Endothelial cell of umbilical vein (primary cell): ENCODE measurements at regions not wholly inside any gene's neighbourhood (a gene's known extent, or its start where the extent isn't known, plus 50 kb on each side); places are given as distances from the start of the nearest gene placed in this dataset.

Experiments used
- CTCF ChIP-seq, 2 donors: IDR thresholded peaks; 1 replicate in 1 of 2; 2 replicates in 1 of 2; pipeline ENCODE4 v1.5.1; 2011; ENCODE audit warnings: low read length in 2 of 2, mild to moderate bottlenecking in 2 of 2, moderate library complexity in 2 of 2, control low read depth in 1 of 2, inconsistent platforms in 1 of 2, low read depth in 1 of 2; ENCODE audit not compliant: insufficient read depth in 1 of 2; ENCODE audit errors: extremely low read depth in 1 of 2
- MYC ChIP-seq: IDR thresholded peaks from one replicate; pipeline ENCODE4 v1.6.1; 2011; ENCODE audit warnings: mild to moderate bottlenecking, low read depth, low read length

GRCh38 chr7:84844771-84845170 lies 342.1 kb downstream of the SEMA3D start:
- no peak for TF ChIP-seq CTCF (IDR thresholded peaks at IDR 0.05; ENCODE audit: extremely low read depth in 1 of 2, insufficient read depth in 1 of 2, low read depth in 1 of 2, low read length in 2 of 2)
- TF ChIP-seq MYC: no peak
